ENCODE measurements at regions not wholly inside any gene's neighbourhood (a gene's known extent, or its start where the extent isn't known, plus 50 kb on each side); places are given as distances from the start of the nearest gene placed in this dataset.

GRCh38 chr1:219774386-219774785 is 154.0 kb downstream of the SLC30A10 start:
- no peak for DNase-seq (ENCODE audit: low read depth in 4 of 4, low spot score in 2 of 4)

GRCh38 chr1:219773775-219774174 is 154.6 kb downstream of the SLC30A10 start:
- no peak for DNase-seq (ENCODE audit: low read depth in 4 of 4, low spot score in 2 of 4)

- no peak for DNase-seq (ENCODE audit: low read depth in 4 of 4, low spot score in 2 of 4)
These were observed 155.2 kb downstream of the SLC30A10 start for GRCh38 chr1:219773110-219773509.

- no peak for DNase-seq (ENCODE audit: low read depth in 4 of 4, low spot score in 2 of 4)
These were observed 155.9 kb downstream of the SLC30A10 start for GRCh38 chr1:219772265-219773036.

GRCh38 chr1:219771080-219771479 is 157.3 kb downstream of the SLC30A10 start:
- no peak for DNase-seq (ENCODE audit: low read depth in 4 of 4, low spot score in 2 of 4)

- DNase-seq (ENCODE audit: low read depth in 4 of 4, low spot score in 2 of 4): no peak
These were observed 150.4 kb upstream of the ZC3H11B start for GRCh38 chr1:219763321-219763720.

- DNase-seq (ENCODE audit: low read depth in 4 of 4, low spot score in 2 of 4): no peak
These were observed 148.4 kb upstream of the ZC3H11B start for GRCh38 chr1:219761208-219761860.

- no peak for DNase-seq (ENCODE audit: low read depth in 4 of 4, low spot score in 2 of 4)
These were observed 146.2 kb upstream of the ZC3H11B start for GRCh38 chr1:219759095-219759494.

- DNase-seq (ENCODE audit: low read depth in 4 of 4, low spot score in 2 of 4): peak in 1 of 4 donors; percentile 36
These were observed 145.0 kb upstream of the ZC3H11B start for GRCh38 chr1:219757890-219758289.

GRCh38 chr1:219755234-219755633 is 142.3 kb upstream of the ZC3H11B start:
- no peak for DNase-seq (ENCODE audit: low read depth in 4 of 4, low spot score in 2 of 4)

GRCh38 chr1:219754767-219755166 is 141.9 kb upstream of the ZC3H11B start:
- DNase-seq (ENCODE audit: low read depth in 4 of 4, low spot score in 2 of 4): no peak

- no peak for DNase-seq (ENCODE audit: low read depth in 4 of 4, low spot score in 2 of 4)
These were observed 141.0 kb upstream of the ZC3H11B start for GRCh38 chr1:219753914-219754313.

GRCh38 chr1:219752645-219753044 is 139.7 kb upstream of the ZC3H11B start:
- DNase-seq (ENCODE audit: low read depth in 4 of 4, low spot score in 2 of 4): no peak

GRCh38 chr1:219751870-219752507 is 139.1 kb upstream of the ZC3H11B start:
- DNase-seq (ENCODE audit: low read depth in 4 of 4, low spot score in 2 of 4): no peak

- DNase-seq (ENCODE audit: low read depth in 4 of 4, low spot score in 2 of 4): no peak
These were observed 136.5 kb upstream of the ZC3H11B start for GRCh38 chr1:219749370-219749769.

GRCh38 chr1:219746141-219746540 is 133.2 kb upstream of the ZC3H11B start:
- no peak for DNase-seq (ENCODE audit: low read depth in 4 of 4, low spot score in 2 of 4)

- no peak for DNase-seq (ENCODE audit: low read depth in 4 of 4, low spot score in 2 of 4)
These were observed 132.0 kb upstream of the ZC3H11B start for GRCh38 chr1:219744652-219745469.

GRCh38 chr1:219741011-219741970 is 128.4 kb upstream of the ZC3H11B start:
- DNase-seq (ENCODE audit: low read depth in 4 of 4, low spot score in 2 of 4): no peak

GRCh38 chr1:219733511-219734174 is 120.7 kb upstream of the ZC3H11B start:
- DNase-seq (ENCODE audit: low read depth in 4 of 4, low spot score in 2 of 4): no peak

Data from left renal cortex interstitium (tissue), 4 donors.